H1 (cell line): ENCODE measurements at regions not wholly inside any gene's neighbourhood (a gene's known extent, or its start where the extent isn't known, plus 50 kb on each side); places are given as distances from the start of the nearest gene placed in this dataset.

Source experiments
- CTCF ChIA-PET: fragments of 300-600 bp; sonication (Branson Sonifier 250); formaldehyde crosslinking; loops from one replicate; lab custom pipeline; 2021; ENCODE audit not compliant: partially characterized antibody; lab: Charles Lee
- POLR2A ChIA-PET: fragments of 300-600 bp; sonication (Branson Sonifier 250); formaldehyde crosslinking; loops from one replicate; lab custom pipeline; 2021; ENCODE audit warnings: inconsistent platforms; ENCODE audit not compliant: partially characterized antibody; lab: Charles Lee
- DNase-seq, 2 experiments: peaks; one replicate each; pipeline versions ENCODE4 v3.0.0 to v3.0.0-alpha.2; 2010 to 2022; ENCODE audit warnings: low spot score in 2 of 2, low read depth in 1 of 2, mixed read lengths in 1 of 2
- FAIRE-seq: peaks from 2 replicates; lab custom pipeline; 2011; peaks lifted over from hg19 to GRCh38; lab: Jason Lieb, UNC
- H2AFZ ChIP-seq: 2 replicates; pipeline ENCODE4 v1.8.1; 2012; ENCODE audit warnings: low read length, inconsistent platforms
- H2AK5ac ChIP-seq: 2 replicates; pipeline ENCODE4 v1.6.1; 2013; ENCODE audit warnings: low read depth, low read length
- H2BK120ac ChIP-seq: replicated peaks from 2 replicates; pipeline ENCODE3; 2013; ENCODE audit warnings: low read depth, low read length, inconsistent platforms
- H2BK12ac ChIP-seq: 2 replicates; pipeline ENCODE4 v1.6.1; 2013; ENCODE audit warnings: low read depth, low read length
- H2BK15ac ChIP-seq: 2 replicates; pipeline ENCODE4 v1.6.1; 2013; ENCODE audit warnings: low read length
- H2BK20ac ChIP-seq: 2 replicates; pipeline ENCODE4 v1.6.1; 2013; ENCODE audit warnings: low read length
- H2BK5ac ChIP-seq: 2 replicates; pipeline ENCODE4 v1.6.1; 2013; ENCODE audit warnings: low read depth, low read length
- H3K14ac ChIP-seq: 2 replicates; pipeline ENCODE4 v1.6.1; 2013; ENCODE audit warnings: inconsistent platforms; ENCODE audit not compliant: insufficient read length
- H3K18ac ChIP-seq: 2 replicates; pipeline ENCODE4 v1.6.1; 2013; ENCODE audit warnings: low read length; ENCODE audit errors: extremely low read depth
- H3K23ac ChIP-seq: 2 replicates; pipeline ENCODE4 v1.6.1; 2013; ENCODE audit warnings: inconsistent platforms; ENCODE audit not compliant: insufficient read length
- H3K23me2 ChIP-seq: 2 replicates; pipeline ENCODE4 v1.6.1; 2013; ENCODE audit warnings: low read depth, low read length
- H3K27ac ChIP-seq: 2 replicates; pipeline ENCODE4 v1.6.1; 2011; ENCODE audit warnings: low read depth, low read length, inconsistent platforms
- H3K27me3 ChIP-seq, 4 experiments: replicated peaks in 1 of 4; 1 replicate in 1 of 4; 2 replicates in 3 of 4; pipeline versions ENCODE4 v1.6.1 to v1.8.1; 2011 to 2013; ENCODE audit warnings: low read length in 3 of 4, mild to moderate bottlenecking in 3 of 4, inconsistent platforms in 2 of 4, mixed read lengths in 2 of 4, moderate library complexity in 1 of 4; ENCODE audit not compliant: control insufficient read depth in 3 of 4, insufficient read depth in 3 of 4; ENCODE audit errors: extremely low read depth in 1 of 4
- H3K36me3 ChIP-seq, 4 experiments: 2 replicates each; pipeline versions ENCODE4 v1.6.1 to v1.8.1; 2011 to 2013; ENCODE audit warnings: mild to moderate bottlenecking in 4 of 4, low read length in 3 of 4, moderate library complexity in 2 of 4, control low read depth in 1 of 4, inconsistent platforms in 1 of 4; ENCODE audit not compliant: insufficient read depth in 4 of 4, control insufficient read depth in 2 of 4
- H3K4ac ChIP-seq: replicated peaks from 2 replicates; pipeline ENCODE3; 2013; ENCODE audit warnings: low read length, low read depth, mixed read lengths, inconsistent platforms; ENCODE audit not compliant: insufficient read length
- H3K4me1 ChIP-seq, 4 experiments: replicated peaks in 1 of 4; 1 replicate in 1 of 4; 2 replicates in 3 of 4; pipeline versions ENCODE4 v1.6.1 to v1.8.1; 2011 to 2013; ENCODE audit warnings: low read length in 3 of 4, inconsistent platforms in 2 of 4, mixed read lengths in 1 of 4; ENCODE audit not compliant: insufficient read depth in 4 of 4, control insufficient read depth in 3 of 4
- H3K4me2 ChIP-seq, 2 experiments: 2 replicates each; pipeline versions ENCODE4 v1.6.1 to v1.8.1; 2011 to 2013; ENCODE audit warnings: low read depth in 2 of 2, low read length in 2 of 2, control low read depth in 1 of 2, inconsistent platforms in 1 of 2, mild to moderate bottlenecking in 1 of 2; ENCODE audit not compliant: insufficient read depth in 1 of 2
- H3K4me3 ChIP-seq, 4 experiments: fragments of 200-600, 300-600 bp in 1 of 4; sonication (generic), shearing (Covaris generic), sonication (Bioruptor Twin) in 1 of 4; 2 replicates each; pipeline versions ENCODE4 v1.5.1 to v1.8.1; 2011 to 2016; ENCODE audit warnings: low read length in 4 of 4, low read depth in 3 of 4, control low read depth in 2 of 4, inconsistent platforms in 2 of 4, mild to moderate bottlenecking in 2 of 4, mixed read lengths in 1 of 4, moderate library complexity in 1 of 4; ENCODE audit not compliant: insufficient read depth in 2 of 4; ENCODE audit errors: extremely low read depth in 1 of 4
- H3K56ac ChIP-seq: replicated peaks from 2 replicates; pipeline ENCODE3; 2013; ENCODE audit warnings: low read depth, mild to moderate bottlenecking, mixed read lengths, low read length, inconsistent platforms; ENCODE audit not compliant: insufficient read length
- H3K79me1 ChIP-seq: 2 replicates; pipeline ENCODE4 v1.6.1; 2013; ENCODE audit warnings: low read depth, low read length, control low read depth
- H3K79me2 ChIP-seq, 2 experiments: 2 replicates each; pipeline versions ENCODE4 v1.6.1 to v1.8.1; 2012 to 2013; ENCODE audit warnings: low read length in 2 of 2, mild to moderate bottlenecking in 2 of 2, inconsistent platforms in 1 of 2; ENCODE audit not compliant: insufficient read depth in 2 of 2, control insufficient read depth in 1 of 2
- H3K9ac ChIP-seq, 4 experiments: replicated peaks in 1 of 4; 1 replicate in 1 of 4; 2 replicates in 3 of 4; pipeline versions ENCODE4 v1.6.1 to v1.8.1; 2011 to 2013; ENCODE audit warnings: low read depth in 3 of 4, low read length in 3 of 4, control low read depth in 2 of 4, mild to moderate bottlenecking in 2 of 4, moderate library complexity in 2 of 4, inconsistent platforms in 1 of 4; ENCODE audit errors: extremely low read depth in 1 of 4
- H3K9me3 ChIP-seq, 2 experiments: 2 replicates each; pipeline versions ENCODE4 v1.6.1 to v1.8.1; 2012 to 2013; ENCODE audit warnings: mild to moderate bottlenecking in 2 of 2, moderate library complexity in 2 of 2, control low read depth in 1 of 2, inconsistent platforms in 1 of 2, low read depth in 1 of 2, low read length in 1 of 2, mixed read lengths in 1 of 2; ENCODE audit not compliant: insufficient read depth in 2 of 2
- H4K20me1 ChIP-seq, 2 experiments: replicated peaks in 1 of 2; 2 replicates each; pipeline versions ENCODE3 to v1.8.1; 2011 to 2013; ENCODE audit warnings: inconsistent platforms in 2 of 2, low read length in 2 of 2, mild to moderate bottlenecking in 1 of 2; ENCODE audit not compliant: insufficient read depth in 2 of 2, control insufficient read depth in 1 of 2
- H4K5ac ChIP-seq: 2 replicates; pipeline ENCODE4 v1.6.1; 2013; ENCODE audit warnings: low read length, low read depth, mixed read lengths, inconsistent platforms; ENCODE audit not compliant: insufficient read length
- H4K8ac ChIP-seq: 2 replicates; pipeline ENCODE4 v1.8.0; 2013; ENCODE audit warnings: mild to moderate bottlenecking, moderate library complexity, low read length, inconsistent platforms; ENCODE audit not compliant: insufficient read depth; ENCODE audit errors: extremely low read depth
- H4K91ac ChIP-seq: replicated peaks from 2 replicates; pipeline ENCODE3; 2013; ENCODE audit warnings: low read length, mixed read lengths, inconsistent platforms; ENCODE audit not compliant: insufficient read length
- CTCF ChIP-seq, 3 experiments: IDR thresholded peaks; 1 replicate in 2 of 3; 2 replicates in 1 of 3; pipeline versions ENCODE4 v1.5.1 to v1.6.1; 2011; ENCODE audit warnings: low read length in 3 of 3, mild to moderate bottlenecking in 3 of 3, inconsistent platforms in 2 of 3, low read depth in 1 of 3, moderate library complexity in 1 of 3; ENCODE audit not compliant: insufficient read depth in 1 of 3; ENCODE audit errors: control extremely low read depth in 1 of 3
- EP300 ChIP-seq, 2 experiments: IDR thresholded peaks; 1 replicate in 1 of 2; 2 replicates in 1 of 2; pipeline ENCODE4 v1.6.1; 2011 to 2012; ENCODE audit warnings: low read depth in 2 of 2, low read length in 2 of 2, mild to moderate bottlenecking in 2 of 2, borderline replicate concordance in 1 of 2, inconsistent platforms in 1 of 2, moderate library complexity in 1 of 2
- WGBS, 2 experiments: shearing (Covaris generic) in 1 of 2; methylation state at CpG; one replicate each; pipeline versions ENCODE4 v1.1.6 to v1.1.7; 2013 to 2015; ENCODE audit warnings: low lambda C conversion rate in 2 of 2, mixed read lengths in 2 of 2, inconsistent platforms in 1 of 2, low coverage in 1 of 2, missing lambda C conversion rate in 1 of 2; ENCODE audit not compliant: insufficient replicate concordance in 2 of 2, insufficient coverage in 1 of 2, insufficient read length in 1 of 2; ENCODE audit errors: extremely low coverage in 1 of 2, missing lambda C conversion rate in 1 of 2; 5-methylcytosine and 5-hydroxymethylcytosine counted together

GRCh38 chr16:9598731-9599083 is 507.3 kb downstream of the HAPSTR1 start:
- H3K4me1 ChIP-seq: no peaks in the 10 kb centered on the region
- H3K27ac ChIP-seq: no peak overlapping the region
- no peak overlapping the region for H3K4ac ChIP-seq
- ChIA-PET POLR2A (interaction anchor here (0.8 kb wide), 1 partner anchor 82 kb away, joined by 5 read pairs; no protein-coding TSS in a partner anchor), CTCF (interaction anchor here (1.5 kb wide), 1 partner anchor 18 kb away, joined by 4 read pairs; no protein-coding TSS in a partner anchor)
- H3K4me3 ChIP-seq: no peak overlapping the region
- no peak overlapping the region for H3K14ac ChIP-seq
- no peaks in the 10 kb centered on the region for H3K23me2 ChIP-seq
- H4K91ac ChIP-seq: no peak overlapping the region
- TF ChIP-seq EP300 (IDR thresholded peaks at IDR 0.05; ENCODE audit: borderline replicate concordance in 1 of 2, low read depth in 2 of 2, low read length in 2 of 2): no peak
- no peak for TF ChIP-seq CTCF (IDR thresholded peaks at IDR 0.05; ENCODE audit: control extremely low read depth in 1 of 3, insufficient read depth in 1 of 3, low read depth in 1 of 3, low read length in 3 of 3)
- no peak overlapping the region for H4K8ac ChIP-seq
- no peak overlapping the region for H3K56ac ChIP-seq
- no peak overlapping the region for H2AFZ ChIP-seq
- H2BK120ac ChIP-seq: no peak overlapping the region
- no peak overlapping the region for H2AK5ac ChIP-seq
- H3K9me3 ChIP-seq: no peaks in the 10 kb centered on the region
- no peak overlapping the region for H3K23ac ChIP-seq
- H2BK5ac ChIP-seq: no peak overlapping the region
- no peak overlapping the region for H2BK15ac ChIP-seq
- H3K18ac ChIP-seq: no peak overlapping the region
- DNase-seq (no peak), FAIRE-seq (no peak)
- H3K79me2 ChIP-seq: no peaks in the 10 kb centered on the region
- H2BK20ac ChIP-seq: no peak overlapping the region
- H4K20me1 ChIP-seq: no peaks in the 10 kb centered on the region
- H3K79me1 ChIP-seq: no peaks in the 10 kb centered on the region
- H2BK12ac ChIP-seq: no peak overlapping the region
- no peaks in the 10 kb centered on the region for H3K27me3 ChIP-seq
- H3K4me2 ChIP-seq: no peak overlapping the region
- H3K36me3 ChIP-seq: no peaks in the 10 kb centered on the region
- no peak overlapping the region for H4K5ac ChIP-seq
- H3K9ac ChIP-seq: no peak overlapping the region
- 95% methylated on average over 3 of the region's 3 CpGs; no CpG with 5 or more reads in 1 of the 2 experiments for WGBS, 2 experiments
